Gastrocnemius medialis (tissue), 4 donors: ENCODE measurements at regions not wholly inside any gene's neighbourhood (a gene's known extent, or its start where the extent isn't known, plus 50 kb on each side); places are given as distances from the start of the nearest gene placed in this dataset.

Source experiments
- ATAC-seq, 2 donors: fragments of 150-250 bp; one replicate each; pipeline ENCODE4 v1.9.1; 2016
- DNase-seq, 2 donors: peaks; one replicate each; pipeline ENCODE4 v3.0.0-alpha.2; 2019
- H3K27ac ChIP-seq, 4 donors: fragments of 200-600 bp; sonication (generic); 1 replicate in 1 of 4; 2 replicates in 3 of 4; pipeline ENCODE4 v1.5.1; 2016 to 2018; ENCODE audit warnings: mild to moderate bottlenecking in 2 of 4, moderate library complexity in 1 of 4
- H3K27me3 ChIP-seq, 3 donors: fragments of 200-600 bp; sonication (generic) in 2 of 3; 1 replicate in 1 of 3; 2 replicates in 2 of 3; pipeline versions ENCODE4 v1.5.1 to v1.6.0; 2016 to 2019; ENCODE audit warnings: mild to moderate bottlenecking in 1 of 3, moderate library complexity in 1 of 3
- H3K36me3 ChIP-seq, 2 donors: fragments of 200-600 bp; sonication (generic) in 1 of 2; one replicate each; pipeline ENCODE4 v1.5.1; 2017 to 2018
- H3K4me1 ChIP-seq, 2 donors: fragments of 200-600 bp; sonication (generic) in 1 of 2; one replicate each; pipeline ENCODE4 v1.5.1; 2016 to 2017; ENCODE audit warnings: mild to moderate bottlenecking in 2 of 2
- H3K4me3 ChIP-seq, 4 donors: fragments of 200-600 bp; sonication (generic) in 3 of 4; 1 replicate in 1 of 4; 2 replicates in 3 of 4; pipeline ENCODE4 v1.5.1; 2016 to 2019; ENCODE audit warnings: mild to moderate bottlenecking in 2 of 4
- H3K9me3 ChIP-seq, 3 donors: fragments of 200-600 bp; sonication (generic) in 2 of 3; 1 replicate in 1 of 3; 2 replicates in 2 of 3; pipeline ENCODE4 v1.5.1; 2016 to 2019
- CTCF ChIP-seq, 5 experiments: fragments of 450-650 bp in 3 of 5; fragments of 200-600 bp in 2 of 5; sonication (generic) in 2 of 5; IDR thresholded peaks in 4 of 5; conservative IDR thresholded peaks in 1 of 5; 1 replicate in 4 of 5; 2 replicates in 1 of 5; pipeline ENCODE4 v1.5.1; 2016 to 2019; ENCODE audit warnings: antibody characterized with exemption in 5 of 5, mild to moderate bottlenecking in 3 of 5, moderate library complexity in 3 of 5
- POLR2A ChIP-seq, 2 donors: fragments of 450-650 bp; IDR thresholded peaks; one replicate each; pipeline ENCODE4 v1.6.1; 2017; ENCODE audit warnings: antibody characterized with exemption in 2 of 2, mild to moderate bottlenecking in 2 of 2, moderate library complexity in 2 of 2
- in situ Hi-C, 4 donors: fragments of 200-750 bp; cut with MboI; loops; one replicate each; pipeline versions ENCODE4 v1.15.0 to v1.8.0; 2017; ENCODE audit warnings: low sequenced_read_pairs in 4 of 4
- intact Hi-C: fragments of 100-400 bp; cut with DNase I; formaldehyde crosslinking; loops from one replicate; pipeline ENCODE4 v1.15.1; 2023; ENCODE audit warnings: low total_unique reads

DNA sequence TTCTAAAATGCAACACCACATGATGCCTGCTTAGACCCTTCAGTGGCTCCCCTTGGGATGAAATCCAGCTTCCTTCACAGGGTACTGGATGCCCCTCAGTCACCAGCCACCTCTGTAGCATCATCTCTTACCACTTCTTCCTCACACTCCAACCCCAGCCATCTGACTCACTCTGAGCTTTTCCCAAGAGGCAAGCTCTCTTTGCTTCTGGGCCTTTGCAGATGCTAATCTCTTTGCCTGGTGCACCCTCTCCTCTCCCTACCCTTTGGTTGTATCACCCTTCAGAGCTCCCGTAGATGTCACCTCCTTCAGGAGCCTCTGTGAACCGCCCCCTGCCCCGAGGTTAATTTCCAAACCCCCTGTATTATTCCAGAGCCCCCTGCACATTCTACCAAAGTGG is 164.8 kb upstream of the ZC3H12A start:
- TF ChIP-seq POLR2A (IDR thresholded peaks at IDR 0.05) (no peak), CTCF (IDR thresholded peaks at IDR 0.05 in 4 of 5, conservative IDR thresholded peaks at IDR 0.05 in 1 of 5) (no peak)
- in situ Hi-C loops: no loop called here
- intact Hi-C loops: no loop called here
- ATAC-seq (no peak), DNase-seq (no peak)
- H3K27me3 ChIP-seq: peaks cover 0 to 12% (median 4%) of the 10 kb centered on the region in 3 donors
- H3K4me1 ChIP-seq: no peaks in the 10 kb centered on the region
- no peak overlapping the region for H3K27ac ChIP-seq
- H3K9me3 ChIP-seq: no peaks in the 10 kb centered on the region
- H3K36me3 ChIP-seq: no peaks in the 10 kb centered on the region
- no peak overlapping the region for H3K4me3 ChIP-seq

- Histone ChIP-seq H3K4me3 (no peak overlapping the region), H3K27ac (no peak overlapping the region), H3K27me3 (peaks cover 0 to 16% (median 7%) of the 10 kb centered on the region in 3 donors), H3K9me3 (no peaks in the 10 kb centered on the region), H3K36me3 (no peaks in the 10 kb centered on the region), H3K4me1 (no peaks in the 10 kb centered on the region)
- TF ChIP-seq CTCF (IDR thresholded peaks at IDR 0.05 in 4 of 5, conservative IDR thresholded peaks at IDR 0.05 in 1 of 5) (no peak), POLR2A (IDR thresholded peaks at IDR 0.05) (no peak)
- ATAC-seq: no peak
- no peak for DNase-seq
- in situ Hi-C loops: no loop called here
- intact Hi-C loops: no loop called here
Observed at GRCh38 chr1:37310064-37310463, 164.3 kb upstream of the ZC3H12A start.

DNA sequence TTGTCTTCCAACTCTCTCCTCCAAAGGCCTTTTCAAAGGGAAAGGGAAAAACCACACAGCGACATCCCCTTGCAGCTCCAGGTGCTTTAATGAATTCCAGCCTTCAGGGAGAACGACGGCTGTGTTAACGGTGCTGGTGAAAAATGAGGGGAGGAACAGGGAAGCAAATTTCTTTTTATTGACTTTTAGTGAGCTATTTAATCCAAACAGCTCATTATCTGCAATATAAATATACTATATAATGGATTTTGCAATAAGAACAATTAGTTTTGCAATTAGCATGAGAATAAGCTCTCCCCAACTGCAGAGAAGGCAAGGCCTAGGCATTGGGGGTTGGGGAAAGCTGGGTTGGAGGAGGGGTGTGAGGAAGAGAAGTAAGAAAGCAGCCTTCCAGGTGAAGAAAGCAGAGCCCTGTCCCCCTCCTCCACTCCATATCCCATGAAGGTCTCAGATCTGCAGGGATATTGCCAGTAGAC is 159.0 kb upstream of the ZC3H12A start:
- Histone ChIP-seq H3K4me3 (no peak overlapping the region), H3K36me3 (no peaks in the 10 kb centered on the region), H3K27me3 (peaks cover 36 to 46% (median 46%) of the 10 kb centered on the region in 3 donors), H3K27ac (no peak overlapping the region), H3K4me1 (no peaks in the 10 kb centered on the region), H3K9me3 (no peaks in the 10 kb centered on the region)
- intact Hi-C loops (no loop called here), in situ Hi-C loops (no loop called here)
- DNase-seq (no peak), ATAC-seq (no peak)
- TF ChIP-seq POLR2A (IDR thresholded peaks at IDR 0.05): no peak
- TF ChIP-seq CTCF (IDR thresholded peaks at IDR 0.05 in 4 of 5, conservative IDR thresholded peaks at IDR 0.05 in 1 of 5): no peak

GRCh38 chr1:37317870-37318467 is 156.4 kb upstream of the ZC3H12A start:
- Histone ChIP-seq H3K27me3 (peaks cover 36 to 51% (median 42%) of the 10 kb centered on the region in 3 donors), H3K4me3 (no peak overlapping the region), H3K9me3 (no peaks in the 10 kb centered on the region), H3K27ac (no peak overlapping the region), H3K36me3 (no peaks in the 10 kb centered on the region), H3K4me1 (no peaks in the 10 kb centered on the region)
- ATAC-seq: no peak
- intact Hi-C loops: no loop called here
- no peak for DNase-seq
- TF ChIP-seq POLR2A (IDR thresholded peaks at IDR 0.05): no peak
- in situ Hi-C loops: no loop called here

- Histone ChIP-seq H3K4me1 (no peaks in the 10 kb centered on the region), H3K9me3 (no peaks in the 10 kb centered on the region), H3K27me3 (peaks cover 38 to 49% (median 40%) of the 10 kb centered on the region in 3 donors), H3K4me3 (no peak overlapping the region), H3K36me3 (no peaks in the 10 kb centered on the region), H3K27ac (no peak overlapping the region)
- ATAC-seq (no peak), DNase-seq (no peak)
- intact Hi-C loops: no loop called here
- no peak for TF ChIP-seq POLR2A (IDR thresholded peaks at IDR 0.05)
- no peak for TF ChIP-seq CTCF (IDR thresholded peaks at IDR 0.05 in 4 of 5, conservative IDR thresholded peaks at IDR 0.05 in 1 of 5)
- in situ Hi-C loops: no loop called here
Observed at GRCh38 chr1:37318490-37318889, 155.9 kb upstream of the ZC3H12A start.
